ENCODE measurements at regions not wholly inside any gene's neighbourhood (a gene's known extent, or its start where the extent isn't known, plus 50 kb on each side); places are given as distances from the start of the nearest gene placed in this dataset.

DNA sequence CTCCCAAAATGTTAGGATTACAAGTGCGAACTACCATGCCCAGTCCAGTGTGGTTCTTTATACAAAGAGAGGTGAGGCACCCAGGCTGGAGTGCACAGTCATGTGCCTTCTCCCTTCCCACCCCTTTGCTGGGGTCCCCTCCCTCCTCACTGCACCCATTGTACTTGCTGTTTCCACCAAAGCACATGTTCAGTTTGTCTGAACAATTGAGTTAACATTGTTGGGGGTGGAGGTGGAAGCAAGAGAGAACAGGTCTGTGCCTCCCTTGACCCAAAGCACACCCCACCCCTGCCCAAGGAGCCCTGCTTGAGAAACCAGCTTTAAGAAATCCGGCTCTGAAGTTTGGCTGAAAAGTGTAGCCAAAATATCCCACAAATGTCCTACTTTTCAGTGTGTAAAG is 142.3 kb upstream of the CDH5 start:
- TF ChIP-seq, protein P1, sequence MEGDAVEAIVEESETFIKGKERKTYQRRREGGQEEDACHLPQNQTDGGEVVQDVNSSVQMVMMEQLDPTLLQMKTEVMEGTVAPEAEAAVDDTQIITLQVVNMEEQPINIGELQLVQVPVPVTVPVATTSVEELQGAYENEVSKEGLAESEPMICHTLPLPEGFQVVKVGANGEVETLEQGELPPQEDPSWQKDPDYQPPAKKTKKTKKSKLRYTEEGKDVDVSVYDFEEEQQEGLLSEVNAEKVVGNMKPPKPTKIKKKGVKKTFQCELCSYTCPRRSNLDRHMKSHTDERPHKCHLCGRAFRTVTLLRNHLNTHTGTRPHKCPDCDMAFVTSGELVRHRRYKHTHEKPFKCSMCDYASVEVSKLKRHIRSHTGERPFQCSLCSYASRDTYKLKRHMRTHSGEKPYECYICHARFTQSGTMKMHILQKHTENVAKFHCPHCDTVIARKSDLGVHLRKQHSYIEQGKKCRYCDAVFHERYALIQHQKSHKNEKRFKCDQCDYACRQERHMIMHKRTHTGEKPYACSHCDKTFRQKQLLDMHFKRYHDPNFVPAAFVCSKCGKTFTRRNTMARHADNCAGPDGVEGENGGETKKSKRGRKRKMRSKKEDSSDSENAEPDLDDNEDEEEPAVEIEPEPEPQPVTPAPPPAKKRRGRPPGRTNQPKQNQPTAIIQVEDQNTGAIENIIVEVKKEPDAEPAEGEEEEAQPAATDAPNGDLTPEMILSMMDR (IDR thresholded peaks at IDR 0.05) = no peak
- no peak for TF ChIP-seq POLR2A (IDR thresholded peaks at IDR 0.05)
